Lower lobe of right lung (tissue), 2 donors: ENCODE measurements at regions not wholly inside any gene's neighbourhood (a gene's known extent, or its start where the extent isn't known, plus 50 kb on each side); places are given as distances from the start of the nearest gene placed in this dataset.
A peak's percentile ranks its signal among the peaks of the same experiment; 100 is the strongest.

Experiments
- ATAC-seq, 2 donors: fragments of 200-7000 bp; cut with Tn5 transposase; one replicate each; pipeline ENCODE4 v1.9.1; 2020 to 2022; ENCODE audit warnings: mild to moderate bottlenecking in 2 of 2, moderate library complexity in 2 of 2
- DNase-seq: peaks from one replicate; pipeline ENCODE4 v3.0.0-alpha.2; 2020
- H3K27ac ChIP-seq: fragments of 200-600 bp; one replicate; pipeline ENCODE4 v1.8.0; 2022
- H3K27me3 ChIP-seq: fragments of 200-600 bp; one replicate; pipeline ENCODE4 v1.8.0; 2022; ENCODE audit warnings: low read depth
- H3K36me3 ChIP-seq: fragments of 200-600 bp; one replicate; pipeline ENCODE4 v1.8.0; 2022; ENCODE audit warnings: mild to moderate bottlenecking
- H3K4me1 ChIP-seq: fragments of 200-600 bp; one replicate; pipeline ENCODE4 v1.8.0; 2022
- H3K4me3 ChIP-seq: fragments of 200-600 bp; one replicate; pipeline ENCODE4 v1.8.0; 2022; ENCODE audit warnings: mild to moderate bottlenecking
- H3K9me3 ChIP-seq: fragments of 200-600 bp; one replicate; pipeline ENCODE4 v1.8.0; 2022
- intact Hi-C: fragments of 100-400 bp; cut with DNase I; formaldehyde crosslinking; loops from one replicate; pipeline ENCODE4 v1.11.0; 2022
- TF ChIP-seq, protein P1 (sequence below): fragments of 200-600 bp; IDR thresholded peaks from one replicate; pipeline ENCODE4 v1.8.0; 2022; ENCODE audit warnings: antibody characterized with exemption, mild to moderate bottlenecking
- donor health status: DM: no; HTN: yes; CAD: no; lungs with severe emphysema.

DNA sequence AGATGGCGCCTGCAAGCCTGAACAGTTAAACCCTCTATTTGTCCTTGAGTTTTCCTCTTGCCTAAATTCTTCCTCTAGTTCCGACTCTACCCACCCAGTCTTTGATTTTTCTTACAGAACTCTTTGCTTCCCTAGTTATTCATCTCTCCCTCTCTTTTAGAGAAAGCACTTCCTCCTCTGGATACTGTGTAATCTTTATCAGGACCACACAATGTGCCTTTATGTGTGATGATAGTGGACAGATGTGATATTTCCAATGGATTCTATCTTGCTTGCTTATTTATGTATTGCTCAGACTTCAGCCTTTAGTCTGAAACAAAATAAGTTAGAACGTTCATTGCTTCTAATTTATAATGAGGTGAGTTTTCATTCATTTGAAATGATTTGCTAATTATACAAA lies 79.5 kb upstream of the CAV2 start:
- ATAC-seq (no peak), DNase-seq (no peak)
- H3K4me3 ChIP-seq: no peak overlapping the region
- H3K27me3 ChIP-seq: no peaks in the 10 kb centered on the region
- no peaks in the 10 kb centered on the region for H3K9me3 ChIP-seq
- H3K4me1 ChIP-seq: peaks cover 4% of the 10 kb centered on the region
- no peaks in the 10 kb centered on the region for H3K36me3 ChIP-seq
- TF ChIP-seq, protein P1, sequence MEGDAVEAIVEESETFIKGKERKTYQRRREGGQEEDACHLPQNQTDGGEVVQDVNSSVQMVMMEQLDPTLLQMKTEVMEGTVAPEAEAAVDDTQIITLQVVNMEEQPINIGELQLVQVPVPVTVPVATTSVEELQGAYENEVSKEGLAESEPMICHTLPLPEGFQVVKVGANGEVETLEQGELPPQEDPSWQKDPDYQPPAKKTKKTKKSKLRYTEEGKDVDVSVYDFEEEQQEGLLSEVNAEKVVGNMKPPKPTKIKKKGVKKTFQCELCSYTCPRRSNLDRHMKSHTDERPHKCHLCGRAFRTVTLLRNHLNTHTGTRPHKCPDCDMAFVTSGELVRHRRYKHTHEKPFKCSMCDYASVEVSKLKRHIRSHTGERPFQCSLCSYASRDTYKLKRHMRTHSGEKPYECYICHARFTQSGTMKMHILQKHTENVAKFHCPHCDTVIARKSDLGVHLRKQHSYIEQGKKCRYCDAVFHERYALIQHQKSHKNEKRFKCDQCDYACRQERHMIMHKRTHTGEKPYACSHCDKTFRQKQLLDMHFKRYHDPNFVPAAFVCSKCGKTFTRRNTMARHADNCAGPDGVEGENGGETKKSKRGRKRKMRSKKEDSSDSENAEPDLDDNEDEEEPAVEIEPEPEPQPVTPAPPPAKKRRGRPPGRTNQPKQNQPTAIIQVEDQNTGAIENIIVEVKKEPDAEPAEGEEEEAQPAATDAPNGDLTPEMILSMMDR: no peak
- no peak overlapping the region for H3K27ac ChIP-seq
- intact Hi-C loops: no loop called here

DNA sequence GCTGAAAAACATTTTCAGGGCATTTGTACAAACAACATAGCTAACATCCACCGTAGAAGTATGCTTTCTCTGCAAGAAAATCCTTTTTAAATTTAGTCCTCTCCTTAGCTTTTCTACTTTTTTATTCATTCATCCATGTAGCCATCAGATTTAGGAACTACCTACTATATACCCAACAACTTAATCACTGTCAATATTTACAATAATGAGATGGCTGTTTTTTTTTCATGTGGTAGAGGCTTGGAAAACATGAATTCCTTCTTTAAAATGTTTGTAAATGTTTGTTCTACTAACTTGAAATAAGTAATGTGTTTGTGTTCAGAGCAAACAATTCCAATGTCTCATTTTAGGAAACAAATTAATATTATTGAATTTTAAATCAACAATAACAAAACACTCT lies 78.2 kb upstream of the CAV2 start:
- H3K27me3 ChIP-seq: no peaks in the 10 kb centered on the region
- H3K4me1 ChIP-seq: peaks cover 9% of the 10 kb centered on the region
- no peaks in the 10 kb centered on the region for H3K9me3 ChIP-seq
- H3K36me3 ChIP-seq: no peaks in the 10 kb centered on the region
- TF ChIP-seq, protein P1: no peak
- no peak overlapping the region for H3K4me3 ChIP-seq
- peak in 1 of 2 donors; percentile 34 for ATAC-seq
- intact Hi-C loops: no loop called here
- DNase-seq: no peak
- H3K27ac ChIP-seq: no peak overlapping the region

DNA sequence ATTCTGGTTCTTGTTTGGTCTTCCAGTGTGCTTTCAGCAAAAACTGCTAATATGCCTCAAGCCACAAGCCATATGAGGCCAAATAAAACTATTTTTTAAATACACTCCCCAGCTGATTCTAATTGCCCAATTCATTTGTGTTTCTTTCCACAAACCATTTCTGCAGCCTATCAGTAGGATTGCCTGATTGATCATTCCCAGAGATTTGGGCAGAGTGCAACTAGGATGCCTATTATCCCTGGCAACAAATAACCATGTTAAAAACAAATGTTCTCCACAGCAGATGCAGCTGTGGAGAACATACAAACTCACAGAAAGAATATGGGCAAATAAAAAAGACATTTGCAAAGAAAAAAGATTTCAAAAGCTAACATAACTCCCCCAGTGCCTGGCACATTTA lies 76.9 kb upstream of the CAV2 start:
- ATAC-seq: no peak
- Histone ChIP-seq H3K4me1 (peaks cover 12% of the 10 kb centered on the region), H3K36me3 (no peaks in the 10 kb centered on the region), H3K4me3 (no peak overlapping the region), H3K27me3 (no peaks in the 10 kb centered on the region), H3K27ac (peak overlapping the region; percentile 21), H3K9me3 (no peaks in the 10 kb centered on the region)
- no peak for DNase-seq
- TF ChIP-seq, protein P1: no peak
- intact Hi-C loops: no loop called here

DNA sequence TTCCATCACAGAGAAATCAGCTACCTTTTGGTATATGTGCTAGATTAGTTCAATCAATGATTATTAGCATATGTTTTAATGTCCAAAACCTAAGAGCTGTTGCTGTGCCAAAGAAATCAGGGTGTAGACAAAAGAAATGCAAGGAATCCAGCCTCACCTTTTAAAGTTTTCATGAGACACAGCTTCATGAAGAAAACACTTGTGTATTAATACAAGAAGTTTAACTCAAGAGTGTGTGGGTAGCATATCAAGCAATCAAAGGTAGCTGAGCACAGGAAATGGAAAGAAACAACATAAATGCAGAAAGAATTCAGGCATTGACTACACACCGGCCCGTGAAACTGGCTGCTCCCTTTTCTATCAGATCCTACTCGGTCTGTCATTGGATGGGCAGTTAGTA lies 76.0 kb upstream of the CAV2 start:
- peak overlapping the region; percentile 21 for H3K27ac ChIP-seq
- no peaks in the 10 kb centered on the region for H3K36me3 ChIP-seq
- H3K4me1 ChIP-seq: peaks cover 12% of the 10 kb centered on the region
- no peaks in the 10 kb centered on the region for H3K9me3 ChIP-seq
- TF ChIP-seq, protein P1: no peak
- no peaks in the 10 kb centered on the region for H3K27me3 ChIP-seq
- no peak for DNase-seq
- no peak overlapping the region for H3K4me3 ChIP-seq
- peak; percentile 50 to 55 for ATAC-seq
- intact Hi-C loops: no loop called here

DNA sequence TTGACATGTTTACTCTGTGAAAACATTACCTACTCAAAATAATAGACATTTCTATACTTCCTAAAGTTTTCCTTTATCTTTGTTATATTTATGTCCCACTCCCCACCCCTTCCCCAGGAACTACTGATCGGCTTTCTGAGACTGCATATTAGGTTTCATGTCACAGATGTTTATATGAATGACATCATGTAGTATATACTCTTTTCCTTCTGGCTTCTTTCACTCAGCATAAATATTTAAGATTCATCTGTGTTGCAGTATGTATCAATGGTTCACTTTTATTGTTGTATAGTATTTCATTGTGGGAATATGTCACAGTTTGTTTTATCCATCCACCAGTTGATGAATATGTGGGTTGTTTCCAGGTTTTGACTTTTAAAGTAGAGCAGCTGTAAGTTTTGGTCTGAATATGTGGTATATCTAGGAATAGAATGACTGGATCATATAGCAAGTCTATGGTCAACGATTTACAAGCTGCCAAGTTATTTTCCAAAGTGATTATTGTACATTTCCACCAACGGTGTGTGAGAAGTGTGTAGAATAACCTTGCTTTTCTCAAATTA lies 73.8 kb upstream of the CAV2 start:
- no peaks in the 10 kb centered on the region for H3K36me3 ChIP-seq
- no peak for ATAC-seq
- peaks cover 12% of the 10 kb centered on the region for H3K4me1 ChIP-seq
- H3K27me3 ChIP-seq: no peaks in the 10 kb centered on the region
- no peaks in the 10 kb centered on the region for H3K9me3 ChIP-seq
- H3K27ac ChIP-seq: peak overlapping the region; percentile 47
- TF ChIP-seq, protein P1: no peak
- no peak for DNase-seq
- intact Hi-C loops: no loop called here
- no peak overlapping the region for H3K4me3 ChIP-seq
